ENCODE measurements at regions not wholly inside any gene's neighbourhood (a gene's known extent, or its start where the extent isn't known, plus 50 kb on each side); places are given as distances from the start of the nearest gene placed in this dataset.

DNA sequence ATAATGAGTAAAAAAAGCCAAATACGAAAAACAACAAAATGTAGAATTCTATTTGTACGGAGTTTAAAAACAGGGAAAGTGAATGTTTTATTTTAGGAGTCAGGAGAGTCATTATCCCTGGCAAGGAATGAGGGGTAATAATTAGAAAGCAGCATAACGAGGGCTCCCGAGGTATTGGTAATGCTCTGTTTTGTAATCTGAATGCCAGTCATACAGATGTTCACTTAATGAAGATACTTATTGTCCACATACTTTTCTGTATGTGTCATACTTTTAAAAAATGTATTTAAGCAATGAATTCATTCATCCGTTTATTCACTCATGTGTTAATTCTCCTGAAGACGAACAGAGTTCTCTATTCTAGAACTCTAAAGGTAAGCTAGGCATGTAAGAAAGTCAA, 87.8 kb upstream of the BMP2K start:
- no peaks in the 10 kb centered on the region for H3K36me3 Mint-ChIP-seq (ENCODE audit: insufficient read depth, unreplicated experiment)
- no peak for DNase-seq
- TF ChIP-seq, protein P1, sequence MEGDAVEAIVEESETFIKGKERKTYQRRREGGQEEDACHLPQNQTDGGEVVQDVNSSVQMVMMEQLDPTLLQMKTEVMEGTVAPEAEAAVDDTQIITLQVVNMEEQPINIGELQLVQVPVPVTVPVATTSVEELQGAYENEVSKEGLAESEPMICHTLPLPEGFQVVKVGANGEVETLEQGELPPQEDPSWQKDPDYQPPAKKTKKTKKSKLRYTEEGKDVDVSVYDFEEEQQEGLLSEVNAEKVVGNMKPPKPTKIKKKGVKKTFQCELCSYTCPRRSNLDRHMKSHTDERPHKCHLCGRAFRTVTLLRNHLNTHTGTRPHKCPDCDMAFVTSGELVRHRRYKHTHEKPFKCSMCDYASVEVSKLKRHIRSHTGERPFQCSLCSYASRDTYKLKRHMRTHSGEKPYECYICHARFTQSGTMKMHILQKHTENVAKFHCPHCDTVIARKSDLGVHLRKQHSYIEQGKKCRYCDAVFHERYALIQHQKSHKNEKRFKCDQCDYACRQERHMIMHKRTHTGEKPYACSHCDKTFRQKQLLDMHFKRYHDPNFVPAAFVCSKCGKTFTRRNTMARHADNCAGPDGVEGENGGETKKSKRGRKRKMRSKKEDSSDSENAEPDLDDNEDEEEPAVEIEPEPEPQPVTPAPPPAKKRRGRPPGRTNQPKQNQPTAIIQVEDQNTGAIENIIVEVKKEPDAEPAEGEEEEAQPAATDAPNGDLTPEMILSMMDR (IDR thresholded peaks at IDR 0.05; ENCODE audit: unreplicated experiment): no peak
- CTCF ChIA-PET: no interaction called here
- H3K4me3 Mint-ChIP-seq (ENCODE audit: low read depth, unreplicated experiment): no peak overlapping the region
- no peaks in the 10 kb centered on the region for H3K27me3 Mint-ChIP-seq (ENCODE audit: unreplicated experiment)
- H3K4me1 Mint-ChIP-seq (ENCODE audit: low read depth, unreplicated experiment): peaks cover 12% of the 10 kb centered on the region
- intact Hi-C loops (cut with micrococcal nuclease; ENCODE audit: unreplicated experiment): no loop called here
- no peaks in the 10 kb centered on the region for H3K9me3 Mint-ChIP-seq (ENCODE audit: low read depth, unreplicated experiment)
- BruUV-seq (replicated peaks): no TSS peak
- no peak overlapping the region for H3K27ac Mint-ChIP-seq (ENCODE audit: unreplicated experiment)

DNA sequence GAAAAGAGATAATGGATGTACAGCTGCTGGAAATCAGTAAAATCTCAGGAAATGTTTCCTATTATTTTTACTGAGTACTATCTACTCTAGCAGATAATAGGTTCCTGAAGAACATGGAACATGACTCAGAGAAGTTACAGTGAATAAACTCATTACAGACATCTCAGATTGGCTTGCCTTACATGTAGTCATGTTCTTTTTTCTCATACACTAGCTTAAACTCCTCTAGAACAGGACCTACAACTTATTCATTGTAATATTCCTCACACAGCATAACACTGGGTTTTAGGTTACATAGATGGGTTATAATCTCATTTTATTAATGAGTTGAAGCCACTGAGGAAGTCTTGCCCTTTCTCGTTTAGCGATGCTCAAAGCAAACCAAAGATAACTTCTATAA, 86.9 kb upstream of the BMP2K start:
- Mint-ChIP-seq H3K36me3 (ENCODE audit: insufficient read depth, unreplicated experiment) (no peaks in the 10 kb centered on the region), H3K27ac (ENCODE audit: unreplicated experiment) (no peak overlapping the region), H3K9me3 (ENCODE audit: low read depth, unreplicated experiment) (no peaks in the 10 kb centered on the region), H3K27me3 (ENCODE audit: unreplicated experiment) (no peaks in the 10 kb centered on the region), H3K4me1 (ENCODE audit: low read depth, unreplicated experiment) (peaks cover 4% of the 10 kb centered on the region), H3K4me3 (ENCODE audit: low read depth, unreplicated experiment) (no peak overlapping the region)
- TF ChIP-seq, protein P1 (IDR thresholded peaks at IDR 0.05; ENCODE audit: unreplicated experiment): no peak
- intact Hi-C loops (cut with micrococcal nuclease; ENCODE audit: unreplicated experiment): no loop called here
- CTCF ChIA-PET: no interaction called here
- no TSS peak for BruUV-seq (replicated peaks)
- DNase-seq: no peak

DNA sequence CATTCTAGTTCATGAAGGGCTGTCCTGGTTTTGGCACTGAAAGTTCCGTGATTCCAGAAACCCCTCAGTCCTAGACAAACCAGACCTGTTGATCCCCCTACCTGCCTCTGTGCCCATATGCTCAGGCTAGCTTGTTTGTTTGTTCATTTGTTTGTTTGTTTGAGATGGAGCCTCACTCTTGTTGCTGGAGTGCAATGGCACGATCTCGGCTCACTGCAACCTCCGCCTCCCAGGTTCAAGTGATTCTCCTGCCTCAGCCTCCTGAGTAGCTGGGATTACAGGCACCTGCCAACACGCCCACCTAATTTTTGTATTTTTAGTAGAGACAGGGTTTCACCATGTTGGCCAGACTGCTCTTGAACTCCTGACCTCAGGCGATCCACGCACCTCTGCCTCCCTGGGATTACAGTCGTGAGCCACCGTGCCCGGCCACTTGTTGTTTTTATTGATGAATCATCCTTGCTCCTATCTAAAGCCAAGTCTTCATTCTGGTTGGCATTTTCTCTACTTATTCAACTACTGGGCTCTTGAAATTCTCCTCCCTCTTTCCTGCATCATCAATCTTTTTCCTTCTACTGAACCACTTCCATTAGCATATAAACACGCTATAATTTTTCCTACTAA, 86.3 kb upstream of the BMP2K start:
- Mint-ChIP-seq H3K9me3 (ENCODE audit: low read depth, unreplicated experiment) (no peaks in the 10 kb centered on the region), H3K36me3 (ENCODE audit: insufficient read depth, unreplicated experiment) (no peaks in the 10 kb centered on the region), H3K4me1 (ENCODE audit: low read depth, unreplicated experiment) (no peaks in the 10 kb centered on the region), H3K27ac (ENCODE audit: unreplicated experiment) (no peak overlapping the region), H3K27me3 (ENCODE audit: unreplicated experiment) (no peaks in the 10 kb centered on the region), H3K4me3 (ENCODE audit: low read depth, unreplicated experiment) (no peak overlapping the region)
- no TSS peak for BruUV-seq (replicated peaks)
- CTCF ChIA-PET: no interaction called here
- TF ChIP-seq, protein P1 (IDR thresholded peaks at IDR 0.05; ENCODE audit: unreplicated experiment): no peak
- no peak for DNase-seq
- intact Hi-C loops (cut with micrococcal nuclease; ENCODE audit: unreplicated experiment): no loop called here

DNA sequence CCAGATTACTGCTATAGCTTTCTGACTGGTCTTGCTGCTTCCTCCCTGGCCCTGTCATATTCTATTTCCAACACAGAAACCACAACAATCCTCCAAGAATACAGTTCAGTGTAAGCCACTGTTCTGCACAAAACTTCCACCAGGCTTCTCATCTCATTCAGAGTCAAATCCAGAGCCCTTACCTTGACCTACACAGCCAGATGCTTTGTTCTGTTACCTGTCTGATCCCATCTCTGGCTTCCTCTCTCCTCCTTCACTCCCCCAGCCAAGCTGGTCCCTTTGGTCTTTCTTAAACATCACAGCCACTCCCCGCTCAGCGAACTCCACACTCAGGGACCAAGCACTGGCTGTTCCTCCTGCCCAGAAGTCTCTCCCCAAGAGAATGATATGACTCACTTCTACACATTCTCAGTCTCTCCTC, 84.8 kb upstream of the BMP2K start:
- no peaks in the 10 kb centered on the region for H3K4me1 Mint-ChIP-seq (ENCODE audit: low read depth, unreplicated experiment)
- no peak for DNase-seq
- intact Hi-C loops (cut with micrococcal nuclease; ENCODE audit: unreplicated experiment): no loop called here
- BruUV-seq (replicated peaks): no TSS peak
- H3K4me3 Mint-ChIP-seq (ENCODE audit: low read depth, unreplicated experiment): no peak overlapping the region
- H3K36me3 Mint-ChIP-seq (ENCODE audit: insufficient read depth, unreplicated experiment): no peaks in the 10 kb centered on the region
- CTCF ChIA-PET: no interaction called here
- no peaks in the 10 kb centered on the region for H3K27me3 Mint-ChIP-seq (ENCODE audit: unreplicated experiment)
- no peaks in the 10 kb centered on the region for H3K9me3 Mint-ChIP-seq (ENCODE audit: low read depth, unreplicated experiment)
- H3K27ac Mint-ChIP-seq (ENCODE audit: unreplicated experiment): no peak overlapping the region
- TF ChIP-seq, protein P1 (IDR thresholded peaks at IDR 0.05; ENCODE audit: unreplicated experiment): no peak

Data from Calu3 (cell line).